ENCODE measurements at regions not wholly inside any gene's neighbourhood (a gene's known extent, or its start where the extent isn't known, plus 50 kb on each side); places are given as distances from the start of the nearest gene placed in this dataset.

DNA sequence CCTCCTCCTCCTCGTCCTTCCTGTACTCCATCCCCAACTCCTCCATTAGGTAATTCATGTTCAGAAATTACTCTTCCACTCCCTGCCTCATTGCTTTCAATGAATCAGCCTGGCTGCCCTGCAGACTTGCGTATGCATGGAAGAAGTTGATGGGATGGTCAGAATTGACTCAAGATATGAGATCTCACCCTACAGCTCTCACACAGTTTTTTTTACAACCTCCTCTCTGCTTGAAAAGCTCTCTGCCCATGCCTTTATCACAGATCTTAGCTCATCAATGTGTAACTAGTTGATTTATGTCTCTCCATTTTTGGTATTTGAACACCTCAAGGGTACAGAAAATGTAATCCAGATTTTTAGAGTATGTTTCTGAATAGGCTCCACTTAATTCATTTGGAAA is 506.9 kb downstream of the TBC1D4 start:
- ATAC-seq: no peak
- H3K79me2 ChIP-seq (ENCODE audit: control insufficient read depth, insufficient read depth, low read length): no peaks in the 10 kb centered on the region
- TF ChIP-seq FOXP1 (CRISPR knock-in tag; IDR thresholded peaks at IDR 0.05) (no peak), CBX1 (IDR thresholded peaks at IDR 0.05; ENCODE audit: low read depth) (no peak), SIRT6 (IDR thresholded peaks at IDR 0.05; ENCODE audit: low read depth, low read length) (no peak), RBFOX2 (IDR thresholded peaks at IDR 0.05; ENCODE audit: low read depth, low read length) (no peak), PCBP1 (IDR thresholded peaks at IDR 0.05; ENCODE audit: low read depth, low read length, poor library complexity, severe bottlenecking) (no peak), RHOXF2B (CRISPR knock-in tag; conservative IDR thresholded peaks at IDR 0.05) (no peak), NBN (IDR thresholded peaks at IDR 0.05; ENCODE audit: low read depth) (no peak), MYNN (IDR thresholded peaks at IDR 0.05) (no peak), MYNN (CRISPR knock-in tag; IDR thresholded peaks at IDR 0.05) (no peak), NR2C2 (CRISPR knock-in tag; IDR thresholded peaks at IDR 0.05) (no peak), NR2C2 (tag; IDR thresholded peaks at IDR 0.05) (no peak), TGIF2 (CRISPR knock-in tag; IDR thresholded peaks at IDR 0.05) (no peak), SNRNP70 (optimal IDR thresholded peaks at IDR 0.05; ENCODE audit: low read depth, low read length) (no peak)
- TF ChIP-seq, protein P1, sequence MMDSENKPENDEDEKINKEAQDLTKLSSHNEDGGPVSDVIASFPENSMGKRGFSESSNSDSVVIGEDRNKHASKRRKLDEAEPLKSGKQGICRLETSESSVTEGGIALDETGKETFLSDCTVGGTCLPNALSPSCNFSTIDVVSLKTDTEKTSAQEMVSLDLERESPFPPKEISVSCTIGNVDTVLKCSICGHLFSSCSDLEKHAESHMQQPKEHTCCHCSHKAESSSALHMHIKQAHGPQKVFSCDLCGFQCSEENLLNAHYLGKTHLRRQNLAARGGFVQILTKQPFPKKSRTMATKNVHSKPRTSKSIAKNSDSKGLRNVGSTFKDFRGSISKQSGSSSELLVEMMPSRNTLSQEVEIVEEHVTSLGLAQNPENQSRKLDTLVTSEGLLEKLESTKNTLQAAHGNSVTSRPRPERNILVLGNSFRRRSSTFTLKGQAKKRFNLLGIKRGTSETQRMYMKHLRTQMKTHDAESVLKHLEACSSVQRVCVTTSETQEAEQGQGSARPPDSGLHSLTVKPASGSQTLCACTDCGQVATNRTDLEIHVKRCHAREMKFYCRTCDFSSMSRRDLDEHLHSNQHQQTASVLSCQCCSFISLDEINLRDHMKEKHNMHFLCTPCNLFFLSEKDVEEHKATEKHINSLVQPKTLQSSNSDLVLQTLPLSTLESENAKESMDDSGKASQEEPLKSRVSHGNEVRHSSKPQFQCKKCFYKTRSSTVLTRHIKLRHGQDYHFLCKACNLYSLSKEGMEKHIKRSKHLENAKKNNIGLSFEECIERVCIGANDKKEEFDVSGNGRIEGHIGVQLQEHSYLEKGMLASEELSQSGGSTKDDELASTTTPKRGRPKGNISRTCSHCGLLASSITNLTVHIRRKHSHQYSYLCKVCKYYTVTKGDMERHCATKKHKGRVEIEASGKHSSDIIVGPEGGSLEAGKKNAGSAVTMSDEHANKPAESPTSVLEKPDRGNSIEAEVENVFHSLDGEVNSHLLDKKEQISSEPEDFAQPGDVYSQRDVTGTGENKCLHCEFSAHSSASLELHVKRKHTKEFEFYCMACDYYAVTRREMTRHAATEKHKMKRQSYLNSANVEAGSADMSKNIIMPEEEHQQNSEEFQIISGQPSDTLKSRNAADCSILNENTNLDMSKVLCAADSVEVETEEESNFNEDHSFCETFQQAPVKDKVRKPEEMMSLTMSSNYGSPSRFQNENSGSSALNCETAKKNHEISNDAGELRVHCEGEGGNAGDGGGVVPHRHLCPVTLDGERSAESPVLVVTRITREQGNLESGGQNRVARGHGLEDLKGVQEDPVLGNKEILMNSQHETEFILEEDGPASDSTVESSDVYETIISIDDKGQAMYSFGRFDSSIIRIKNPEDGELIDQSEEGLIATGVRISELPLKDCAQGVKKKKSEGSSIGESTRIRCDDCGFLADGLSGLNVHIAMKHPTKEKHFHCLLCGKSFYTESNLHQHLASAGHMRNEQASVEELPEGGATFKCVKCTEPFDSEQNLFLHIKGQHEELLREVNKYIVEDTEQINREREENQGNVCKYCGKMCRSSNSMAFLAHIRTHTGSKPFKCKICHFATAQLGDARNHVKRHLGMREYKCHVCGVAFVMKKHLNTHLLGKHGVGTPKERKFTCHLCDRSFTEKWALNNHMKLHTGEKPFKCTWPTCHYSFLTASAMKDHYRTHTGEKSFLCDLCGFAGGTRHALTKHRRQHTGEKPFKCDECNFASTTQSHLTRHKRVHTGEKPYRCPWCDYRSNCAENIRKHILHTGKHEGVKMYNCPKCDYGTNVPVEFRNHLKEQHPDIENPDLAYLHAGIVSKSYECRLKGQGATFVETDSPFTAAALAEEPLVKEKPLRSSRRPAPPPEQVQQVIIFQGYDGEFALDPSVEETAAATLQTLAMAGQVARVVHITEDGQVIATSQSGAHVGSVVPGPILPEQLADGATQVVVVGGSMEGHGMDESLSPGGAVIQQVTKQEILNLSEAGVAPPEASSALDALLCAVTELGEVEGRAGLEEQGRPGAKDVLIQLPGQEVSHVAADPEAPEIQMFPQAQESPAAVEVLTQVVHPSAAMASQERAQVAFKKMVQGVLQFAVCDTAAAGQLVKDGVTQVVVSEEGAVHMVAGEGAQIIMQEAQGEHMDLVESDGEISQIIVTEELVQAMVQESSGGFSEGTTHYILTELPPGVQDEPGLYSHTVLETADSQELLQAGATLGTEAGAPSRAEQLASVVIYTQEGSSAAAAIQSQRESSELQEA (IDR thresholded peaks at IDR 0.05; ENCODE audit: low read depth): no peak
- TF ChIP-seq, protein P2, sequence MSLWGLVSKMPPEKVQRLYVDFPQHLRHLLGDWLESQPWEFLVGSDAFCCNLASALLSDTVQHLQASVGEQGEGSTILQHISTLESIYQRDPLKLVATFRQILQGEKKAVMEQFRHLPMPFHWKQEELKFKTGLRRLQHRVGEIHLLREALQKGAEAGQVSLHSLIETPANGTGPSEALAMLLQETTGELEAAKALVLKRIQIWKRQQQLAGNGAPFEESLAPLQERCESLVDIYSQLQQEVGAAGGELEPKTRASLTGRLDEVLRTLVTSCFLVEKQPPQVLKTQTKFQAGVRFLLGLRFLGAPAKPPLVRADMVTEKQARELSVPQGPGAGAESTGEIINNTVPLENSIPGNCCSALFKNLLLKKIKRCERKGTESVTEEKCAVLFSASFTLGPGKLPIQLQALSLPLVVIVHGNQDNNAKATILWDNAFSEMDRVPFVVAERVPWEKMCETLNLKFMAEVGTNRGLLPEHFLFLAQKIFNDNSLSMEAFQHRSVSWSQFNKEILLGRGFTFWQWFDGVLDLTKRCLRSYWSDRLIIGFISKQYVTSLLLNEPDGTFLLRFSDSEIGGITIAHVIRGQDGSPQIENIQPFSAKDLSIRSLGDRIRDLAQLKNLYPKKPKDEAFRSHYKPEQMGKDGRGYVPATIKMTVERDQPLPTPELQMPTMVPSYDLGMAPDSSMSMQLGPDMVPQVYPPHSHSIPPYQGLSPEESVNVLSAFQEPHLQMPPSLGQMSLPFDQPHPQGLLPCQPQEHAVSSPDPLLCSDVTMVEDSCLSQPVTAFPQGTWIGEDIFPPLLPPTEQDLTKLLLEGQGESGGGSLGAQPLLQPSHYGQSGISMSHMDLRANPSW (CRISPR knock-in tag; IDR thresholded peaks at IDR 0.05): no peak

More for the DNA sequence above, 506.9 kb downstream of the TBC1D4 start:
- H3K27ac ChIP-seq (ENCODE audit: extremely low read depth, low read depth, low read length): no peak overlapping the region
- H4K20me1 ChIP-seq (replicated peaks; ENCODE audit: control insufficient read depth, insufficient read depth, low read length): no peaks in the 10 kb centered on the region
- no peaks in the 10 kb centered on the region for H3K9me1 ChIP-seq (ENCODE audit: control insufficient read depth, insufficient read depth, low read length)
- H3K36me3 ChIP-seq (ENCODE audit: control insufficient read depth, insufficient read depth, low read length): no peaks in the 10 kb centered on the region
- BruUV-seq (replicated peaks): no TSS peak
- H3K4me2 ChIP-seq (ENCODE audit: insufficient read depth, low read length): no peak overlapping the region
- no peaks in the 10 kb centered on the region for H3K27me3 ChIP-seq (ENCODE audit: control insufficient read depth in 2 of 2, insufficient read depth in 2 of 2, low read length in 2 of 2)
- no peaks in the 10 kb centered on the region for H3K4me1 ChIP-seq (replicated peaks in 1 of 2; ENCODE audit: control insufficient read depth in 2 of 2, insufficient read depth in 2 of 2, low read length in 2 of 2)
- no peaks in the 10 kb centered on the region for H3K9me3 ChIP-seq (replicated peaks; ENCODE audit: control insufficient read depth, insufficient read depth, low read depth, low read length)
- POLR2A ChIA-PET: no interaction called here
- intact Hi-C loops (cut with micrococcal nuclease): no loop called here
- CTCF ChIA-PET (ENCODE audit: low intra/inter-chr PET ratio): no interaction called here
- no peak overlapping the region for H3K4me3 ChIP-seq
- H3K9ac ChIP-seq (ENCODE audit: insufficient read depth in 1 of 2, low read depth in 2 of 2, low read length in 2 of 2): no peak overlapping the region
- no peak for DNase-seq (ENCODE audit: extremely low read depth in 1 of 4, low spot score in 3 of 4)
- no peak for FAIRE-seq
- WGBS (ENCODE audit: insufficient coverage, low coverage, missing lambda C conversion rate): 13% methylated on average over 2 of the region's 2 CpGs
- in situ Hi-C loops (cut with MboI): no loop called here
- no peak overlapping the region for H2AFZ ChIP-seq (ENCODE audit: low read depth, low read length)

All from K562 (cell line).